HL-60 (cell line): ENCODE measurements at regions not wholly inside any gene's neighbourhood (a gene's known extent, or its start where the extent isn't known, plus 50 kb on each side); places are given as distances from the start of the nearest gene placed in this dataset.

ENCODE experiments used
- DNase-seq, 2 experiments: peaks; one replicate each; pipeline ENCODE4 v3.0.0-alpha.2; 2010 to 2020; ENCODE audit warnings: low read depth in 1 of 2, low spot score in 1 of 2
- H3K27ac ChIP-seq: fragments of 250-450 bp; sonication (Bioruptor Pico); replicated peaks from 2 replicates; pipeline ENCODE4 v1.5.1; 2020; ENCODE audit warnings: mild to moderate bottlenecking, moderate library complexity
- H3K27me3 ChIP-seq: fragments of 250-450 bp; sonication (Bioruptor Pico); 2 replicates; pipeline ENCODE4 v1.5.1; 2021; ENCODE audit warnings: mild to moderate bottlenecking, moderate library complexity; ENCODE audit not compliant: insufficient read depth, poor library complexity, severe bottlenecking
- H3K4me3 ChIP-seq: replicated peaks from 2 replicates; pipeline ENCODE4 v1.5.1; 2011; ENCODE audit warnings: mild to moderate bottlenecking, control low read depth, low read length; ENCODE audit not compliant: insufficient read depth
- GABPA ChIP-seq: IDR thresholded peaks from 2 replicates; pipeline ENCODE4 v1.6.1; 2012; ENCODE audit warnings: low read depth
- POLR2AphosphoS5 ChIP-seq: IDR thresholded peaks from 2 replicates; pipeline ENCODE4 v1.6.1; 2012; ENCODE audit warnings: low read depth
- SPI1 ChIP-seq: IDR thresholded peaks from 2 replicates; pipeline ENCODE4 v1.6.1; 2012; ENCODE audit warnings: low read depth, mild to moderate bottlenecking, borderline replicate concordance
- TF ChIP-seq, protein P1 (sequence below): IDR thresholded peaks from one replicate; pipeline ENCODE4 v1.5.1; 2011; ENCODE audit warnings: low read length, control low read depth, inconsistent platforms; ENCODE audit not compliant: insufficient read depth
- TF ChIP-seq, protein P2 (sequence below): IDR thresholded peaks from 2 replicates; pipeline ENCODE4 v1.6.1; 2012; ENCODE audit warnings: low read depth; ENCODE audit not compliant: insufficient replicate concordance

DNA sequence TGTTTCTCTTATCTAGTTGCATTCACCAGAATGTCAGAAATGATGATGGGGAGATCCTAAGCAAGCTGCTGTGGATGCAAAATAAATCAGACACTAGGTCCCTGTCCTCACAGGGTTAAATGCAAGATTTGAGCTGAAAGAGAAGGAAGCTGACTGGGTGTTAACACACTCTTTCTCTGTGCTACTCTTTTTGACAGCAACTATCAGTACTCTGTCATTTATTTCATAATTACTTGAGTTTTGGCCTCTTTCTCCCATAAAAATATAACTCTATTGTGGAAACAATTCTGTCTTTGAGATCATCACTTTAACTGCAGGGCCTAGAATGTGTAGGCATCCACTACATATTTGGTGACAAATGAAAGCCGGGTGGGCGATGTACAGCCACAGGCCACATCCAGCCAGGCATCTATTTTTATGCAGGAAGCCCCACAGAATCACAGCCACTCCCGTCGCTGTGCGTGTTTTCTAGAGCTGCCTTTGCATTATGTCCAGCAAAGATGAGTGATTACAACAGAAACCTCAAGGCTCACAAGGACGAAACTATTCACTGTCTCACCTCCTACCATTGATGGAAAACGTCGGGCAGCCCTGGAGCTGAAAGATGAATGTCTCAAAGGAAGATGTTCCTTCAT lies 849.0 kb downstream of the RNF144A start:
- no peak for DNase-seq
- peaks cover 7% of the 10 kb centered on the region for H3K27me3 ChIP-seq
- no peak overlapping the region for H3K27ac ChIP-seq
- H3K4me3 ChIP-seq: no peak overlapping the region
- TF ChIP-seq, protein P1, sequence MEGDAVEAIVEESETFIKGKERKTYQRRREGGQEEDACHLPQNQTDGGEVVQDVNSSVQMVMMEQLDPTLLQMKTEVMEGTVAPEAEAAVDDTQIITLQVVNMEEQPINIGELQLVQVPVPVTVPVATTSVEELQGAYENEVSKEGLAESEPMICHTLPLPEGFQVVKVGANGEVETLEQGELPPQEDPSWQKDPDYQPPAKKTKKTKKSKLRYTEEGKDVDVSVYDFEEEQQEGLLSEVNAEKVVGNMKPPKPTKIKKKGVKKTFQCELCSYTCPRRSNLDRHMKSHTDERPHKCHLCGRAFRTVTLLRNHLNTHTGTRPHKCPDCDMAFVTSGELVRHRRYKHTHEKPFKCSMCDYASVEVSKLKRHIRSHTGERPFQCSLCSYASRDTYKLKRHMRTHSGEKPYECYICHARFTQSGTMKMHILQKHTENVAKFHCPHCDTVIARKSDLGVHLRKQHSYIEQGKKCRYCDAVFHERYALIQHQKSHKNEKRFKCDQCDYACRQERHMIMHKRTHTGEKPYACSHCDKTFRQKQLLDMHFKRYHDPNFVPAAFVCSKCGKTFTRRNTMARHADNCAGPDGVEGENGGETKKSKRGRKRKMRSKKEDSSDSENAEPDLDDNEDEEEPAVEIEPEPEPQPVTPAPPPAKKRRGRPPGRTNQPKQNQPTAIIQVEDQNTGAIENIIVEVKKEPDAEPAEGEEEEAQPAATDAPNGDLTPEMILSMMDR: no peak
- TF ChIP-seq, protein P2, sequence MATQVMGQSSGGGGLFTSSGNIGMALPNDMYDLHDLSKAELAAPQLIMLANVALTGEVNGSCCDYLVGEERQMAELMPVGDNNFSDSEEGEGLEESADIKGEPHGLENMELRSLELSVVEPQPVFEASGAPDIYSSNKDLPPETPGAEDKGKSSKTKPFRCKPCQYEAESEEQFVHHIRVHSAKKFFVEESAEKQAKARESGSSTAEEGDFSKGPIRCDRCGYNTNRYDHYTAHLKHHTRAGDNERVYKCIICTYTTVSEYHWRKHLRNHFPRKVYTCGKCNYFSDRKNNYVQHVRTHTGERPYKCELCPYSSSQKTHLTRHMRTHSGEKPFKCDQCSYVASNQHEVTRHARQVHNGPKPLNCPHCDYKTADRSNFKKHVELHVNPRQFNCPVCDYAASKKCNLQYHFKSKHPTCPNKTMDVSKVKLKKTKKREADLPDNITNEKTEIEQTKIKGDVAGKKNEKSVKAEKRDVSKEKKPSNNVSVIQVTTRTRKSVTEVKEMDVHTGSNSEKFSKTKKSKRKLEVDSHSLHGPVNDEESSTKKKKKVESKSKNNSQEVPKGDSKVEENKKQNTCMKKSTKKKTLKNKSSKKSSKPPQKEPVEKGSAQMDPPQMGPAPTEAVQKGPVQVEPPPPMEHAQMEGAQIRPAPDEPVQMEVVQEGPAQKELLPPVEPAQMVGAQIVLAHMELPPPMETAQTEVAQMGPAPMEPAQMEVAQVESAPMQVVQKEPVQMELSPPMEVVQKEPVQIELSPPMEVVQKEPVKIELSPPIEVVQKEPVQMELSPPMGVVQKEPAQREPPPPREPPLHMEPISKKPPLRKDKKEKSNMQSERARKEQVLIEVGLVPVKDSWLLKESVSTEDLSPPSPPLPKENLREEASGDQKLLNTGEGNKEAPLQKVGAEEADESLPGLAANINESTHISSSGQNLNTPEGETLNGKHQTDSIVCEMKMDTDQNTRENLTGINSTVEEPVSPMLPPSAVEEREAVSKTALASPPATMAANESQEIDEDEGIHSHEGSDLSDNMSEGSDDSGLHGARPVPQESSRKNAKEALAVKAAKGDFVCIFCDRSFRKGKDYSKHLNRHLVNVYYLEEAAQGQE: no peak
- TF ChIP-seq GABPA (no peak), POLR2AphosphoS5 (no peak), SPI1 (no peak)

DNA sequence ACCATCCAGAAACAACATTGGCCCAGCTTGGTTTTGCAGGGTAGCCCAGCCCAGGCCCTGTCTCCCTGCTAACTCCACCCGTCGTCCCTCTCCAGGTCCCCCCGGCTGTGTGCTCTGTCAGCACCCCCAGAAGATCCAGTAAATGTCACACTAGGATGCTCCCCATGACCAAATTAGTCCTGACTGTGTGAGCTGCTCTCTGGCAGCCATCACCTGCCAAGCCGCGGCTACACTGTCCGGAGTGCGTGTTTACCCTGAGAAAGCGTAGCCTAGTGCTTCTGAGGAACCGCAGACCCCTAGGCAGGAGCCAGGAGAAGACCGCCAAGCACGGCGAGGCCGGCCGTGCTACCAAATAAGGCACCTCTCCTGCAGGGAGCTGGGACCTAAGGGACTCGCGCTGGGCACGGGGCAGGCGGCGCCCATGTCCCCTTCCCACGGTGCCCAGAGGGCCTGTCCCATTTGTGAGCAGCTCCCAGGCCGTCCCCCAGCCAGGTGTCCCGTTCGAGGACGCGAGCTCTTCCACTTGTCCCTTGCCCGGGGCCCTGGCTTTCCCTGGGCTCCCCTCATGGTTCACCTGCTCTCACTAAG lies 849.9 kb downstream of the RNF144A start:
- no peak for DNase-seq
- peaks cover 7% of the 10 kb centered on the region for H3K27me3 ChIP-seq
- no peak overlapping the region for H3K27ac ChIP-seq
- H3K4me3 ChIP-seq: no peak overlapping the region
- TF ChIP-seq SPI1: no peak
- TF ChIP-seq, protein P1: no peak
- TF ChIP-seq, protein P2: no peak
- no peak for TF ChIP-seq POLR2AphosphoS5
- TF ChIP-seq GABPA: no peak

DNA sequence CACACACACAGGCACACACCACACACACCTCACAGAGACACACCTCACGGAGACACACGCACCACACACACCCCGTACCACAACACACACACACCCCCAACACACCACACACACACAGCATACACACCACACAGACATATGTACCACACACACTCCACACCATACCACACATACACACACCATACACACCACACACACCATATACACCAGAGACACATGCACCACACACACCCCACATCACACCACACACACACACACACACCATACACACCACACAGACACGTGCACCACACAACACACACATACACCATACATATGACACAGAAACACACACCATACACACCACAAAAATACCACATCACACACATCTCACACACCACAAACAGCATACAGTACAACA lies 850.7 kb downstream of the RNF144A start:
- no peak for DNase-seq
- Histone ChIP-seq H3K4me3 (no peak overlapping the region), H3K27me3 (peaks cover 7% of the 10 kb centered on the region), H3K27ac (no peak overlapping the region)
- TF ChIP-seq, protein P2: no peak
- no peak for TF ChIP-seq SPI1
